HG02571 (cell line): ENCODE measurements at regions not wholly inside any gene's neighbourhood (a gene's known extent, or its start where the extent isn't known, plus 50 kb on each side); places are given as distances from the start of the nearest gene placed in this dataset.

Experiments
- ATAC-seq: cut with Tn5 transposase; IDR thresholded peaks from one replicate; pipeline ENCODE4 v1.9.1; 2021; ENCODE audit warnings: mild to moderate bottlenecking, moderate library complexity; ENCODE audit not compliant: unreplicated experiment

GRCh38 chr4:116872941-116873340, 212.4 kb downstream of the TRAM1L1 start:
- ATAC-seq: no peak

GRCh38 chr4:116872308-116872707, 213.1 kb downstream of the TRAM1L1 start:
- ATAC-seq: no peak

DNA sequence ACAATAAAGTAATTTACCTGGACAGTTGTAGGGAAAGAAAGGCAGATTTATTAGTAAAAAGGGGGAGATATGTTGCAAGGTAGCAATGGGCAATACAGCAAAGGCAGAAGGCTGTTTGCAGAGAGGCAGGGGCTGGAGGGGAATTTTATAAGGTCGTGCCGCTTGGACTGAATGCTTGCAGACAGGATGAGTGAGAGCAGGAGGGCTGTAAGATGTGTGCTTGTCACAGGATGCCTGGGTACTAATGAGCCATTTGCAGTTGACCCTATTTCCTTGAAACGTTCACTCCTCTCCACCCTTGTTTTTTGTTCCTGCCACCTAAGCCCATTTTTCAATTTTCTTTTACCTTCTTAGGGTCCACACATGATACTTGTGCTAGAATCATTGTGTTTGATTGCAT, 214.7 kb downstream of the TRAM1L1 start:
- ATAC-seq: no peak

DNA sequence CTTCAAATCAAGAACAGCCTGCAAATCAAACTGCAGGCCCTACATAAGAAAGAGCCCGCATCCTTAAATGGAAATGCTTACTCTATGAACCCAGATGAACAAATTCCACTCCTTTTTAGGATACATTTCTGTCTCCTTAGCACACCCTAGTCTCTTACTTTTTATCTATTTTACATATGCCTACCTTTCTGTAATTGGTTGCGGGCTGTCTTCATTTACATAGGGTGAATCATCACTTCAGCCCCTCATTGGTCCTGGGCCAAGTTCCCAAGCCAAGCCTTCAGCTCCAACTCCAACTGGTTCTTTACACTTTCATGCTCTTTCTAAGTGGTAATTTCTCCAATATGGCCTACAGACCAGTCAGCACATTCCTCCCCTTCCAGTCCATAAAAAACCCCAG, 219.3 kb downstream of the TRAM1L1 start:
- ATAC-seq: no peak

DNA sequence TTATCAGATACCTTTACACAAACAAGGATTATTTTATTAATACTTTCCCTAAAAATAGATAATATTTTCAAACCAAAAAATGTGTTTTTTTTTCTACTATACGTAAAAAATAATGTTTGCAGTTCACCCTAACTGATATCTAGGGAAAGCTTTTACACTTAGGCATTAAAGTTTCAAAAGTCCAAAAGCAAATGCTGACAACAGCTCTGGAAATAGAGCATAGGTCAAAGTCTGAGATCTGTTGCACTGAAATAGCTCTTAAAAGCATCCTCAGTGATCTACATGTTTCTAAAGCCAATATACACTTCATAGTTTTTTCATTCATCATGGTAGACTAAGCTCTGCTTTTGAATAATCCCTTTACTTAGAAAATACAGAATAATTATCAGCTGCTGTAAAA, 222.8 kb downstream of the TRAM1L1 start:
- ATAC-seq: no peak

DNA sequence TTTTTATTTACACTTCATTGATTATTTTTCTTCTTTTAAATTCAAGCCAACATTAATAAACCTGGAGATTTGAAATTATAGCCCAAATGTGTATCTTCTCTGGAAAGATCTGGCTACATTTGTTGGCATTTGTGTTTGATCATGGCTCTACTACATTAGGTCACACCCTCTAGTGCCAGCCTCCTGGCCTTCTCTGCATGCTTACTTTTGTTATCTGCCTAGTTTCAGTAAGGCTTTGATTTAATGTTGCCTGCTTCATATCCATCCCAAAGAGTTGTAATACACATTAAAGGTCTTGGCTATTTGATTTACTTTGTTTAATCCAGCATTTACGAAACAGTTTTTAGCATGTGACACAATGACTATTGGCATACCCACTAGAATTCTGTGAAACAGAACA, 224.5 kb downstream of the TRAM1L1 start:
- ATAC-seq: no peak

- no peak for ATAC-seq
Measured at GRCh38 chr4:116849620-116850019, 235.8 kb downstream of the TRAM1L1 start.

DNA sequence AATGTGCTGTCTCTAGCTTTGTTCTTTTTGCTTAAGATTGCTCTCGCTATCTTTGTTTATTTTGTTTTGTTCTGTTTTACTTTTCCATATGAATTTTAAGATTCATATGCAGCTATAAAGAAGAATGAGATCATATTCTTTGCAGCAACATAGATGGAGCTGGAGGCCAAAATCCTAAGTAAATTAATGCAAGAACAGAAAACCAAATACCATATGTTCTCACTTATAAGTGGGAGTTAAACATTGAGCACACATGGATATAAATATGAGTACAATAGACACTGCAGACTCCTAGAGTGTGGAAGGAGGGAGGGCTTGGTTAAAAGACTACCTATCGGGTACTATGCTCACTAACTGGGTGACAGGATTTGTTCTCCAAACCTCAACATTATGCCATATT, 237.8 kb downstream of the TRAM1L1 start:
- no peak for ATAC-seq

DNA sequence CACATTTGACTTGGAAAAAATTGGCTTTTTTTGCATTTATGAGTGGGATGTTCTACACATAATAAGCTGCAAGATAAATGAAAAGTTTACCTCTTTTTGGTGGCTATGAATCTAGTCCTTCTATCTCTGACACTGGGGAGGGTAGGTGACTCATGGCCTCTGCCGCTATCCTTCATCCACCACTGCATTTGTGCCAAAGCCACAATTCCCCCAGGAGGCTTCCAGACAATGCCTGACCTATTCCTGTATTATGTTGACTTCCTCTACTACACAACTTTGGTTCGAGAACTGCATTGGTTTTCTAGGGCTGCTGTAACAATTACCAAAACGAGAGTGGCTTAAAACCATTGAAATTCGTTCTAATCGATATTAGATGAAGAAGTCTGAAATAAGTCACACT, 245.6 kb downstream of the TRAM1L1 start:
- no peak for ATAC-seq

- ATAC-seq: no peak
Measured at GRCh38 chr4:116838609-116839008, 246.8 kb downstream of the TRAM1L1 start.

- no peak for ATAC-seq
Measured at GRCh38 chr4:116829187-116829586, 256.2 kb downstream of the TRAM1L1 start.

DNA sequence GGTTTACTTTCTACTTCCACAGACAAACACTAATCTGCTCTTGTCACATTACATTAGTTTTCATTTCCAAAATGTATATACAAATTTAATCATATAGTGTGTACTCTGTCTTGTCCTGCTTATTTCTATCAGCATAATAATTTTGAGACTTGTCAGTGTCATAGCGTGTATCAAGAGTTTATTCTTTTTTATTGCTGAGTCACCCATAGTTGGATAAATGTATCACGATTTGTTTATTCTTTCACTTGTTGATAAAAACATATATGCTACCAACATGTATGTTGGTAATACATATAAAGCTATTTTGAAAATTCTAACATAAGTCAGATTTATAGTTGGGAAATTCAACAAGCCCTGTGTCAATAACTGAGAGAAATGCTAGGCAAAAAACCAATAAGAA, 261.2 kb downstream of the TRAM1L1 start:
- no peak for ATAC-seq

GRCh38 chr4:116811730-116812129, 273.6 kb downstream of the TRAM1L1 start:
- ATAC-seq: no peak

GRCh38 chr4:116796022-116796421, 289.4 kb downstream of the TRAM1L1 start:
- ATAC-seq: no peak

- no peak for ATAC-seq
Measured at GRCh38 chr4:116788723-116789122, 296.7 kb downstream of the TRAM1L1 start.

DNA sequence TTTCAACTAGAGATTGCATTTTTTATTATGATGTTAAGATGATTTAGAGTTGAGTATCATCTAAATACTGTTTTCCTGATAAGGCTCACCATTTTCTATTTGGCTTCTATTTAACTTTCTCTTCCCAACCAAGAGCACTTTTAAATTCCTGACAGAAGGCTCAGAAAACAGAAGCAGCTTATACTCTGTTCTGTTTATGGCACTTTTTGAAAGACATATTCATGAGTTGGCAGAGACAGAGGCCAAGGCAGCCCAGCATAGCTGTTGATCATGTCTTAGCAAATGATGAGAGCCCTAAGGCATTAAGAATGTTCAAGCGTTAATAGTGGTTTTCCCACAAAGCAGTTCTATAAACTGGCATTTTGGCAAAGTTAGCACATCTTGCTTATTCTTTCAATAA, 330.3 kb downstream of the TRAM1L1 start:
- ATAC-seq: no peak

DNA sequence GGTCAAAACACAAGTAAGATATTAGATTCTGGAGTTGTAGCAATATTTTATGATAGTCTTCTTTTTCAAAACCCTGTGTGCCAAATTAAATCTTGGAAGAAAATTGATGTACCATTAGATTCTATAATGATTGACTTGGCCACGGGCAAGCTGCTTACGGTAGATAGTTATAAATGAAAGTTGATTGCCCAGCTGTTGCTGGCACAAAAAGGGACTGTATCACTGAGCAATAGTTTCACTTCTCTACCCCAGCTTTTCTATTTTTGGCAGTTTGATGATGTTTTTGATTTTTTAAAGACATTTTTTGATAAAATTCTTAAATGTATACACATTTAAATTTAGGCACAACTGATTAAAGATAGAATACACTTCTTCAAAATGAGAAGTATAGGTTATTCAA, 333.3 kb downstream of the TRAM1L1 start:
- ATAC-seq: no peak

GRCh38 chr4:116736756-116737155, 348.6 kb downstream of the TRAM1L1 start:
- ATAC-seq: no peak

GRCh38 chr4:116734178-116734577, 351.2 kb downstream of the TRAM1L1 start:
- no peak for ATAC-seq

GRCh38 chr4:116733370-116733769, 352.0 kb downstream of the TRAM1L1 start:
- ATAC-seq: no peak

DNA sequence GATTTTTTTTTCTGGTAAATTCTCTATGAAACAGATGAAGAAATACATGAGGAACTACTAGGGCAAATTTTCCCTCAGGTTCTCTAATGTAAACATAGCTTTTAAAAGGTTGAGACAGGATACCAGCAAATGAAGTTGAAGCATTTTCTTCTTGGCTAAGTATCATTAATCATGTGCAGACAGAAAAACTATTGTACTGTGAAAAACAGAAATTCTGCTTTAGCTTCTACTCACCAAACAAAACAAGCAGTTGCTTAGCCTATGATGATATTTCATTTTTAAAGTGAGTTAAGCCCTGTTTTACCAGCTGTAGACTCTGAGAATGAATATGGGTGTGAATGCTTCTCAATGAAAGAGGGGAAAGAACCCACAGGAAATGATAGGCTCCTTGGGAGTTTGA, 358.9 kb downstream of the TRAM1L1 start:
- no peak for ATAC-seq

GRCh38 chr4:116724249-116724648, 361.1 kb downstream of the TRAM1L1 start:
- ATAC-seq: peak; percentile 75

DNA sequence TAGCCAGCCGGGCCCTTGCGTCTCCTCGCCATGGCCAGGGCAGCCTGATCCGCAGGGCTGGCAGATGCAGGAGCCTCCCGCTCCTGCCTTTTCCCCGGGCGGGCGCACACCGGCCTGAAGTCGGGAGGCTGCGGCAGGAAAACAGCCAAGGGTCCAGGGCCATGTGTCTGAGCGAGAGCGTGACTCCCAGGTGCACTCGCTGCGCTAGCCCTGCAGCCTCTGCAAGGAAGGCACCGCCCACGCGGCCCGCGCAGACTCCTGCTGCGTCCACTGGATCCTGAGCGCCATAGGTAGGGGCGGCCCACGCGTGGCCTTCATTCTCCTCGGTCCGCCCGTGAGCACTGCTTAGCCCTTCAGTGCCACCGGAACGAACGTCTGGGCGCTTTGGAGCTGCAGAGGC, 379.9 kb downstream of the TRAM1L1 start:
- ATAC-seq: no peak

- ATAC-seq: no peak
Measured at GRCh38 chr4:116702949-116703348, 382.4 kb downstream of the TRAM1L1 start.
